OCI-LY3 (cell line): ENCODE measurements at regions not wholly inside any gene's neighbourhood (a gene's known extent, or its start where the extent isn't known, plus 50 kb on each side); places are given as distances from the start of the nearest gene placed in this dataset.

Experiments
- CTCF ChIP-seq: fragments of 200-600, 300-600 bp; sonication (generic); IDR thresholded peaks from 2 replicates; pipeline ENCODE4 v1.5.1; 2014; ENCODE audit warnings: antibody characterized with exemption, low read length, low read depth
- EZH2phosphoT487 ChIP-seq: fragments of 200-600 bp; shearing (Covaris generic); IDR thresholded peaks from 2 replicates; pipeline ENCODE4 v1.6.1; 2018; ENCODE audit warnings: antibody characterized with exemption, mixed run types, low read depth

GRCh38 chr7:130937830-130938229 lies 203.8 kb upstream of the KLF14 start:
- TF ChIP-seq CTCF (no peak), EZH2phosphoT487 (no peak)
